IPS DF 4.7 (cell line): ENCODE measurements at regions not wholly inside any gene's neighbourhood (a gene's known extent, or its start where the extent isn't known, plus 50 kb on each side); places are given as distances from the start of the nearest gene placed in this dataset.
"Not testable (repeated sequence)": the region's sequence is repeated elsewhere in the genome, so short reads cannot be mapped to it uniquely, and the experiment has no call there.

Experiments used
- DNase-seq: peaks from one replicate; pipeline ENCODE4 v3.0.0-alpha.2; 2013; ENCODE audit warnings: low spot score; ENCODE audit errors: extremely low read depth

- no peak for DNase-seq
Measured at GRCh38 chr6:105882121-105882803, 203.9 kb upstream of the PRDM1 start.

GRCh38 chr6:105881608-105882007 is 204.5 kb upstream of the PRDM1 start:
- DNase-seq = no peak

- no peak for DNase-seq
Measured at GRCh38 chr6:105880030-105880492, 206.1 kb upstream of the PRDM1 start.

- no peak for DNase-seq
Measured at GRCh38 chr6:105879146-105879545, 207.0 kb upstream of the PRDM1 start.

- no peak for DNase-seq
Measured at GRCh38 chr6:105875974-105876640, 210.0 kb upstream of the PRDM1 start.

- no peak for DNase-seq
Measured at GRCh38 chr6:105874835-105875626, 211.1 kb upstream of the PRDM1 start.

- DNase-seq = no peak
Measured at GRCh38 chr6:105873799-105874198, 212.3 kb upstream of the PRDM1 start.

GRCh38 chr6:105873211-105873704 is 212.9 kb upstream of the PRDM1 start:
- DNase-seq = no peak

- no peak for DNase-seq
Measured at GRCh38 chr6:105872249-105872648, 213.9 kb upstream of the PRDM1 start.

GRCh38 chr6:105871542-105871941 is 214.6 kb upstream of the PRDM1 start:
- no peak for DNase-seq

- DNase-seq = peak; percentile 66
Measured at GRCh38 chr6:105869835-105870440, 216.2 kb upstream of the PRDM1 start.

- DNase-seq = no peak
Measured at GRCh38 chr6:105868823-105869460, 217.2 kb upstream of the PRDM1 start.

- no peak for DNase-seq
Measured at GRCh38 chr6:105867821-105868220, 218.3 kb upstream of the PRDM1 start.

GRCh38 chr6:105867277-105867676 is 218.9 kb upstream of the PRDM1 start:
- DNase-seq = no peak

- DNase-seq = no peak
Measured at GRCh38 chr6:105862936-105863607, 223.1 kb upstream of the PRDM1 start.

GRCh38 chr6:105860927-105861326 is 225.2 kb upstream of the PRDM1 start:
- not testable (repeated sequence) for DNase-seq

GRCh38 chr6:105859457-105859856 is 226.7 kb upstream of the PRDM1 start:
- DNase-seq = no peak

- not testable (repeated sequence) for DNase-seq
Measured at GRCh38 chr6:105858639-105859038, 227.5 kb upstream of the PRDM1 start.

GRCh38 chr6:105855433-105855832 is 230.7 kb upstream of the PRDM1 start:
- DNase-seq = no peak

GRCh38 chr6:105853979-105854378 is 232.2 kb upstream of the PRDM1 start:
- not testable (repeated sequence) for DNase-seq
